ENCODE measurements at regions not wholly inside any gene's neighbourhood (a gene's known extent, or its start where the extent isn't known, plus 50 kb on each side); places are given as distances from the start of the nearest gene placed in this dataset.

GRCh38 chr4:13763707-13764106, 136.2 kb upstream of the BOD1L1 start:
- TF ChIP-seq CTCF (conservative IDR thresholded peaks at IDR 0.05) (no peak), EZH2 (IDR thresholded peaks at IDR 0.05; ENCODE audit: low read depth) (no peak)
